ENCODE measurements at regions not wholly inside any gene's neighbourhood (a gene's known extent, or its start where the extent isn't known, plus 50 kb on each side); places are given as distances from the start of the nearest gene placed in this dataset.

DNA sequence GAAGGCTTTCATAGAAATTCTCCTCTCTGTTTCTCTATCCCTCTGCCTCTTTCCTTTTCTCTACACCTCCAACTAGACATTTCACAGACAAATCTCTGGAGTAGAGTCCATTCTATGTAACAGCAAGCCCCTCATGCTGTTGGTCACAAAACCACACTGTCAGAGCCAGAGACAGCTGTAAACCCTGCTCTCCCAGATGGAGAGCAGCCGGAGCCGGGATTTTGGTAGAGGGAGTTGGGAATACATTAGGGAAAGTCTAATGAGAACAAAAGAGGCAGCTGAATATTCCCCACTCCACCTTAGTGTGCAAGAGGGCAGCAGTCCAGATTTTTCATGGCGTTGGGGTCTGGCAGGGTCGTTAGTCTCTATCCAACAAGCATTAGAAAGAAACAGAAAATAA is 68.3 kb upstream of the EDN1 start:
- Histone ChIP-seq H3K4me2 (ENCODE audit: extremely low read depth, insufficient read depth, low read length) (no peak overlapping the region), H3K79me2 (ENCODE audit: control insufficient read depth, insufficient read depth, low read length) (no peaks in the 10 kb centered on the region), H3K36me3 (ENCODE audit: control insufficient read depth, insufficient read depth, low read length) (no peaks in the 10 kb centered on the region), H4K20me1 (ENCODE audit: control insufficient read depth, extremely low read depth, insufficient read depth, low read length) (no peaks in the 10 kb centered on the region), H2AFZ (ENCODE audit: low read length) (no peak overlapping the region), H3K9ac (ENCODE audit: insufficient read depth, low read length) (no peak overlapping the region), H3K9me3 (ENCODE audit: control insufficient read depth, insufficient read depth, low read depth, low read length) (no peaks in the 10 kb centered on the region), H3K4me1 (ENCODE audit: control insufficient read depth, extremely low read depth, insufficient read depth, low read length) (no peaks in the 10 kb centered on the region), H3K4me3 (replicated peaks in 1 of 4; ENCODE audit: control extremely low read depth in 1 of 4, insufficient read depth in 1 of 4, low read depth in 3 of 4, low read length in 4 of 4) (no peak overlapping the region), H3K27me3 (ENCODE audit: control insufficient read depth, insufficient read depth, low read length) (no peaks in the 10 kb centered on the region), H3K27ac (ENCODE audit: insufficient read depth, low read length) (no peak overlapping the region)
- no peak for DNase-seq (ENCODE audit: low read depth in 2 of 2)
- TF ChIP-seq, protein P1, sequence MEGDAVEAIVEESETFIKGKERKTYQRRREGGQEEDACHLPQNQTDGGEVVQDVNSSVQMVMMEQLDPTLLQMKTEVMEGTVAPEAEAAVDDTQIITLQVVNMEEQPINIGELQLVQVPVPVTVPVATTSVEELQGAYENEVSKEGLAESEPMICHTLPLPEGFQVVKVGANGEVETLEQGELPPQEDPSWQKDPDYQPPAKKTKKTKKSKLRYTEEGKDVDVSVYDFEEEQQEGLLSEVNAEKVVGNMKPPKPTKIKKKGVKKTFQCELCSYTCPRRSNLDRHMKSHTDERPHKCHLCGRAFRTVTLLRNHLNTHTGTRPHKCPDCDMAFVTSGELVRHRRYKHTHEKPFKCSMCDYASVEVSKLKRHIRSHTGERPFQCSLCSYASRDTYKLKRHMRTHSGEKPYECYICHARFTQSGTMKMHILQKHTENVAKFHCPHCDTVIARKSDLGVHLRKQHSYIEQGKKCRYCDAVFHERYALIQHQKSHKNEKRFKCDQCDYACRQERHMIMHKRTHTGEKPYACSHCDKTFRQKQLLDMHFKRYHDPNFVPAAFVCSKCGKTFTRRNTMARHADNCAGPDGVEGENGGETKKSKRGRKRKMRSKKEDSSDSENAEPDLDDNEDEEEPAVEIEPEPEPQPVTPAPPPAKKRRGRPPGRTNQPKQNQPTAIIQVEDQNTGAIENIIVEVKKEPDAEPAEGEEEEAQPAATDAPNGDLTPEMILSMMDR (conservative IDR thresholded peaks at IDR 0.05 in 1 of 2, IDR thresholded peaks at IDR 0.05 in 1 of 2; ENCODE audit: low read depth in 1 of 2, low read length in 2 of 2) = no peak
- TF ChIP-seq EZH2 (IDR thresholded peaks at IDR 0.05; ENCODE audit: low read length, missing control alignments) = no peak

DNA sequence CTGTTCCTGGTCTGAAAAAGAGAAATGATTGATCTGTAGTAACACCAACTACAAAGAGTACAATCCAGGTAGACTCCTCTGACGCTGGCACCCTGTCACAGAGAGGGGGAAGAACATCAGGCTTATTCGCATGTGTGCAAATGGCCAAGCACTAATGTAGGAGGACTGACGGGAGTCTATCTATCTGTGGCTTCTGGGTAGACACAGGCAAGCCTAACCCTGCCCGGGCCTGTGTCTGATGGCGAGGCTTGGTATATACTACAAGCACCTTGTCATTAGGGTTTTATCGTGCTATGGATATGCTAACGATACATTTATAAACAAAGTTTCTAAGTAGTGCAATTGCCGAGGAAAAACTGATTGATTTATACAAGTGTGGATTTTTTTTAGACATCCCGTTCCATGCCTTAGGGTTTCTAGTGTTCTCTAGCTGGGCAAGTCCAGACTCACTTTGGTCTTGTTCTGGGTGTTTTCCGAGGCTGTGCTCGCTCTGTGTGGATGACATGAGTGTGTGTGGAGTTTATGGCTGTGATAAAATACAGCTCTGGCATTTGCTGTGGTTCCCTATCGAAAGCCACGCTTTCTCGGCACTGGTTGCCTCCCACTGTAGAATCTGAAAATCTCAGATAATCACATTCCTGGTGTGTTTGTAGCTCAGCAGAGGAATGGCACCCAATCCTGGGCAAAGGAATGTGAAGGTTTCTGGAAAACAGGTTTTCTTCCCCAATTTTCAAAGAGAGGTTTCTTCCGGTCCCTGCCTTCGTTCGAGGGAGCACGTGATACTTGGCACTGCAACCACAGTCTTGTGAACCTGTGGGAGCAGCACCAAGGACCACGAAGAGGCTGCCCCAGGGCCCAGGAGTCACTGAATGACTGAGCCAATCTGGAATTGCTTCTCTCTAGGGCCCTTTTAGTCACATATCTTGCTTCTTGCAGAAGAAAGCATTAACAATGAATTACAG is 67.5 kb upstream of the EDN1 start:
- peak in 1 of 2 donors; percentile 14 for DNase-seq (ENCODE audit: low read depth in 2 of 2)
- H3K9ac ChIP-seq (ENCODE audit: insufficient read depth, low read length) = no peak overlapping the region
- no peak overlapping the region for H3K4me3 ChIP-seq (replicated peaks in 1 of 4; ENCODE audit: control extremely low read depth in 1 of 4, insufficient read depth in 1 of 4, low read depth in 3 of 4, low read length in 4 of 4)
- H3K36me3 ChIP-seq (ENCODE audit: control insufficient read depth, insufficient read depth, low read length) = no peaks in the 10 kb centered on the region
- no peak overlapping the region for H3K27ac ChIP-seq (ENCODE audit: insufficient read depth, low read length)
- no peak for TF ChIP-seq EZH2 (IDR thresholded peaks at IDR 0.05; ENCODE audit: low read length, missing control alignments)
- TF ChIP-seq, protein P1 (conservative IDR thresholded peaks at IDR 0.05 in 1 of 2, IDR thresholded peaks at IDR 0.05 in 1 of 2; ENCODE audit: low read depth in 1 of 2, low read length in 2 of 2) = no peak
- H3K4me2 ChIP-seq (ENCODE audit: extremely low read depth, insufficient read depth, low read length) = no peak overlapping the region
- H4K20me1 ChIP-seq (ENCODE audit: control insufficient read depth, extremely low read depth, insufficient read depth, low read length) = no peaks in the 10 kb centered on the region
- H3K79me2 ChIP-seq (ENCODE audit: control insufficient read depth, insufficient read depth, low read length) = no peaks in the 10 kb centered on the region
- H3K4me1 ChIP-seq (ENCODE audit: control insufficient read depth, extremely low read depth, insufficient read depth, low read length) = no peaks in the 10 kb centered on the region
- H3K27me3 ChIP-seq (ENCODE audit: control insufficient read depth, insufficient read depth, low read length) = no peaks in the 10 kb centered on the region
- H3K9me3 ChIP-seq (ENCODE audit: control insufficient read depth, insufficient read depth, low read depth, low read length) = no peaks in the 10 kb centered on the region
- H2AFZ ChIP-seq (ENCODE audit: low read length) = no peak overlapping the region

DNA sequence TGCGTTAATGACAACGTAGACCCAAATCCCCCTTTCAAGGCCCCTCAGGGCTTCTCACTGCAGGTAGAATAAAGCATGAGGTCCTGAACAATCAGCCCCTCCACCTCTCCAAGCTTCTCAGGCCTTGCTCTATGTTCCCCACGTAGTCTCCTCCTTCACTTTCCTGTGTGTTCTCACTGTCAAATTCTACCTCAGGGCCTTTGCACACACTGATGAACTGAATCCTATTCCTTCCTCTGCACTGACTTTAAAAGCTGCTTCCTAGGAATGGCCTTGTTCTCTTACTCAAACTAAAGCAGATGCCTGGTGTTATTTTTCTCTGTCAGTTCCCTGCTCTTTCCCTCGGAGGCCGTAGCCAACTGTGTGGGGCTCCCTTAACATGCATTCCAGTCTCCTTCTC is 66.8 kb upstream of the EDN1 start:
- H3K36me3 ChIP-seq (ENCODE audit: control insufficient read depth, insufficient read depth, low read length) = no peaks in the 10 kb centered on the region
- no peak overlapping the region for H3K4me3 ChIP-seq (replicated peaks in 1 of 4; ENCODE audit: control extremely low read depth in 1 of 4, insufficient read depth in 1 of 4, low read depth in 3 of 4, low read length in 4 of 4)
- no peaks in the 10 kb centered on the region for H3K4me1 ChIP-seq (ENCODE audit: control insufficient read depth, extremely low read depth, insufficient read depth, low read length)
- no peak for TF ChIP-seq EZH2 (IDR thresholded peaks at IDR 0.05; ENCODE audit: low read length, missing control alignments)
- TF ChIP-seq, protein P1 (conservative IDR thresholded peaks at IDR 0.05 in 1 of 2, IDR thresholded peaks at IDR 0.05 in 1 of 2; ENCODE audit: low read depth in 1 of 2, low read length in 2 of 2) = no peak
- H2AFZ ChIP-seq (ENCODE audit: low read length) = no peak overlapping the region
- no peak overlapping the region for H3K9ac ChIP-seq (ENCODE audit: insufficient read depth, low read length)
- no peaks in the 10 kb centered on the region for H3K79me2 ChIP-seq (ENCODE audit: control insufficient read depth, insufficient read depth, low read length)
- H3K27me3 ChIP-seq (ENCODE audit: control insufficient read depth, insufficient read depth, low read length) = no peaks in the 10 kb centered on the region
- no peaks in the 10 kb centered on the region for H3K9me3 ChIP-seq (ENCODE audit: control insufficient read depth, insufficient read depth, low read depth, low read length)
- no peaks in the 10 kb centered on the region for H4K20me1 ChIP-seq (ENCODE audit: control insufficient read depth, extremely low read depth, insufficient read depth, low read length)
- H3K27ac ChIP-seq (ENCODE audit: insufficient read depth, low read length) = no peak overlapping the region
- no peak for DNase-seq (ENCODE audit: low read depth in 2 of 2)
- no peak overlapping the region for H3K4me2 ChIP-seq (ENCODE audit: extremely low read depth, insufficient read depth, low read length)
